Endometrium (tissue), 2 donors: ENCODE measurements at regions not wholly inside any gene's neighbourhood (a gene's known extent, or its start where the extent isn't known, plus 50 kb on each side); places are given as distances from the start of the nearest gene placed in this dataset.
"Not testable (repeated sequence)": the region's sequence is repeated elsewhere in the genome, so short reads cannot be mapped to it uniquely, and the experiment has no call there.

Source experiments
- FAIRE-seq: peaks from 2 replicates; lab custom pipeline; 2012; peaks lifted over from hg19 to GRCh38; lab: Jason Lieb, UNC
- donor health status: control.
- donor health status: control.

DNA sequence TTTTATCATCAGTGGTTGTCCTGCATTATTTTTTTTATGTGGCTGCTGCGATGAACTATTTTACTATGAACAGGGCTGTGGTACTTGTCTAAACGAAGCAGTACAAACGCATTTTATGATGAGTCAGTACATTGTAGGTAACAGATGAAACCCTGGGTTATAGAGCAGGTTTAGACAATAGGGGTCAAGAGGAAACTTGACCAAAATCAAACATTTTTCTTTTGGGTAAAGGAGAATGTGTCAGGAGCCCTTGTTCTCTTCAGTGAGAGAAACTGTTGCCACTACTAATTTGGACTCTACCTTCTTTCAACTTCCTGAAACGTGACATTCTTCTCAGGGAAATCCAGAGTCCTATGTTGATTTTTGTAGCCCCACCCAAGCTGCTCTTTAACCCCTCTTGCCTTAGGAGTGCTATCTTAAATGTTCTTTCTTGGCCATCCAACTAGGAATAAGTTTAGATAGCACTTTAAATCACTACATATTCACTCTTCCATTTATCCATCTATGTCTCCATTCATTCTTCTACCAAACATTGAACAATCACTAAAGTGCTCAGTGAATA is 415.8 kb upstream of the NR3C2 start:
- no peak for FAIRE-seq

DNA sequence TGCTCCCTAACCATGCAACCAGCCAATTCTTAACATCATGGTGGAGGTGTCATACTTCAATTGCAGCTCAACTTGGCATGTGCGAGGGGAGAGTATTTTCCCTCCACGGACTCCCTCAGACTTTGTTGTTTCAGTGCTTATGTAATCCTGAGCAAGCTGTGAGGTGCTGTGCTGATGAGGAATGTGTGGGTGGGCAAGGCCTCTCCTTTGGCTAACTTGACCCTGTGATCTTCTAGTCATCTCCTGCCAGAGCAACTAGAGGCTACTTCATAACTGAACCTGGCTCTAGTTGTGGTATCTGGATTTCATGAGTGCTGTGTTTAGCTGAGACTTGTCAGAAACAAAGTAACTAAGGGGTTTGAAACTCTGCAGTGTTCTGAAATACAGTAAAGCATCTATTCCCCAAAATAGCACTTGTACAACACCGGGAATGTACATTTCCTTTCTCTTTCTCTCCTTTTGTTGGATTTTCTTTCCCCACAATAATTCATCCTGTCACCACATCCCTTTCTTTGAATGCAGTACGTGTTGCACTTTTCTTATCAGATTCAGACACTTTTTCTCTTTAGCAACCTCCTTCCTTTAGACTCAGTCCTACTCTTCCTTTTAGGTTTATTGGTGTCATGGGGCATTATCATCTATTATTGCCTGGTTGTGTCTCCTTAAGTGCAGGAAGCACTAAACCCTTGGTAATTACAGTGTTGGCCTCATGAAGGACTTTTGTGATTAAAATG is 415.2 kb upstream of the NR3C2 start:
- FAIRE-seq = no peak

DNA sequence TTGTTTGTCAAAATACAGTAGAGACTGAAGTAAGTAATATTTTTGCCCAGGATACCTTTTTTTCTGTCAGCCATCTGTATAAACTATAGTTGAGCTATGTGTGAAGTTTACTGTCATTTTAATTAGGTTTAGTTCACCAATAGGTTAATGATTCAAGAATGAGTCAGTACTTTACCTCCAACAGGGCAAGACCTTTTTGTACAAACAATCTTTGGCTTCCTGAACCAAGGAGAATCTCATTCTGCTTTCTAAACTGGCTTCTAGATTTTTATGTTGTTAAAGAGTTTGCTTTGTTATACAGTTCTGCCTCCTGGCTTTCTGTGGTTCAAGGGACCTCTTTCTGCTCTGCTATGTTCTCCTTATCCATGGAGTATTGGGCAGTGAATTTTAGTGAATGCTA is 412.0 kb upstream of the NR3C2 start:
- FAIRE-seq = no peak

DNA sequence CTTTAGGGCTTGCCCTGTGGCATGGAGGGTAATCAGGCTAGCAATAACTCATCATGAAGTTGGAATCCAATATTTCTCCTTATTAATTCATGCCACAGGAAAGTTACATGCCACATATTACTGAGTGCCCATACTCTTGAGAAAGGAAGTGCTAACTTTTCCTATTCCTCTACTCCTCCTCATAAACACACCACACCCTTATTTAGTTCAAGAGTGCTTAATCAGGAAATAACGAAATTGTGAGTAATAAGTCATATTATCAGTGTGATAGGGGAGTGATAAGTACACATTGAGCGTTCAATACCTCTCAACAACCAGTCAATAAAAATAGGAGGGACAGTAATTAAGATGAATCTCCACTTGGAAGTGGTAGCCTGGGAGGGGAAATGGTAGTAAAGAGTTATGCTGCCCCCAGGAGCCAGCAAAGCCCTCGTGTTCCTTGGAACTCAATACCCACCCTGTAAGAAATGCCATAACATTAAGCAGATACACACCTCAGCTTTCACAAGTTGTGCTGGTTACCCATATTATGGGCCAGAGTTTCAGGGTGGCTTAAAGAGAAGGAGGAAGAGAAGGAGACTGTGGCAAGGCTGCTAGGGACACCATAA is 410.0 kb upstream of the NR3C2 start:
- FAIRE-seq = no peak

- FAIRE-seq = no peak
Observed at GRCh38 chr4:148850257-148850995, 408.2 kb upstream of the NR3C2 start.

DNA sequence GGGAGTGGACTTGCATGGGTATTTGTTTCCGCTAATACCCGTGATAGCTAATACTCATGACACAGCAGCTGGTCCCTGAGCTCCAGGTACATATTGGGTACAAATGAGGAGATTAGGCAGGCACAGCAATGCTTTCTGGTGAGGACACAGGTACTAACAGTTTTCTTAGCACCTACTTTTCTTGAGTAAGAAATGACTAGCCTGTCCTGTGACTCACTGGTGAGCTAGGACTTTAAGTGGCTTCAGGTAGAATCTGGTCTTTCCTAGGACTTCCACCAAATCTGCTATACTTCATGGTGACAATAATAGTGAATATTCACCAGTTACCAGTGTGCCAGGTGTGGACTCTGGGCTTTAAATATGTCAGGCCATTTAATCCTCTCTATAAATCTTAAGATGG is 407.4 kb upstream of the NR3C2 start:
- FAIRE-seq = no peak

GRCh38 chr4:148847544-148848255 is 405.5 kb upstream of the NR3C2 start:
- no peak for FAIRE-seq

- no peak for FAIRE-seq
Observed at GRCh38 chr4:148845609-148846008, 403.4 kb upstream of the NR3C2 start.

DNA sequence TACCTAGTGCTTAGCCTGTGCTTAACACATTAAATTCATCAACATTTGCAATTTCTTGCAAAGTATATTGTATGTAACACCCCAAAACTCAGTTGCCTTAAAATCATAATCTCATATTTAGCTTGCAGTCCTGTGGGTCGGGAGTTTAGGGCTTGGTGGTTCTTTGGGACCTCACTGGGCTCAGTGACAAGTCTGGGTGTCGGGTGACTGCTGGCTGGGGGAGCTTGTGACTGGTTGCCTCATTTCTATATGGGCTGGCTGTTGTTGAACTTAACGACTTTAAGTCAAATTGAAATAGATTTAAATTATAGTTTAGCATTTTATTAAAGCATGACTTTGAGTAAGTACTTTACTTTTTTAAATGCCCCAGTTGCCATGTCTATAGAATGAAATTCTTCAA is 401.4 kb upstream of the NR3C2 start:
- no peak for FAIRE-seq

DNA sequence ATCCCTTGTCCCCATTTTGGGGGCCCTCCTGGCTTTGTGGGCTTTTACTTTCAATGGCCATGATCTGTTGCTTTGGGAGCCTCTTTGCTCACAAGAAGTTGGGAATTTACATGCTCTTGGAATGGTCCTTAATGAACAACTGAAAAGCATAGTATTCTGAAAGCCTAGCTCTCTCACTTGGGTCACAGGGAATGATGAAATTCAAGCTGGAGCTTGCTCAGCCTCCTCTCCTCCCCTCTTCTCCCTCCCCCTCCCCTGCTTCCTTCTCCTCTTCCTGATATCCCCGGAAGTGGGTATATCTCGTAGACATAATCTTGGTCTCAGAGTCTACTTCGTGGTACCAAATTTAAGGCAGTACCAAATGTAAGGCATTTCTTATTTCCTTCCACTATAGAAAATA is 400.6 kb upstream of the NR3C2 start:
- no peak for FAIRE-seq

DNA sequence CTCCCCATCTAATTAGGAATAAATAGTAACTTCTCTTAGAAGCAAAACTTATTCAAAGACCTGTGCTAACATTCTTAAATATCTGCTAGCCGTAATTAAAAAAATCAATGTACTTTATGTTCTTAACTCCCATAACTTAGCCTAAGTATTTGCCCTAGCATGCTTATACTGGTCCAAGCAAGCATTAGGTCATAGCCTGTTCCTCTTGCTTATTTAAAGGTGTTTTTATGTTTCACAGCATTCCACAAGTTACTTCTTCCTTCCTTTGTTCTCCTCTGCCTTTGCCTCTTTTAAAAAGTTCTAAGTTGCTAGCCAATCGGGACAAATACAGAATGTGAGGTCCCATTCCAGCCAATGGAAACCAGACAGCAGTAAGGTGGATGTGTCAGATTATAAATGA is 395.4 kb upstream of the NR3C2 start:
- not testable (repeated sequence) for FAIRE-seq

GRCh38 chr4:148834804-148835631 is 392.8 kb upstream of the NR3C2 start:
- FAIRE-seq = peak; percentile 39

DNA sequence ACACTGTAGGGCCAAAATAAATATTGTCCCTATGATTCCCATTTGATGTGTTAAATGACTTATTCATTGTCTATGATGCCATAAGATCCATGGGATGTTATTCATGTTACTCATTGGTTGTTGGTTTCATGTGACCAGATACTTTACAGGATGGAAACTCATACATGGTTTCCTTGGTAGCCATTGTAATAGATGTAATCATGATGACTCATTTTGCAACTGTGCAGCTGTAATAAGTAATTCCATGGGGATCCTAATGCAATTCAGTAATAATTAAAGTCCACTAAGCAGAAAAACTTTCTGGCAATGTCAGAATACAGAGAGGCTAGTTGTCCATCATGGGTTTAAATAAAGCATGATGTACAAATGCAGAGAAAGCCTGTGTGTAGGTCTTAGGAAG is 389.7 kb upstream of the NR3C2 start:
- FAIRE-seq = no peak

DNA sequence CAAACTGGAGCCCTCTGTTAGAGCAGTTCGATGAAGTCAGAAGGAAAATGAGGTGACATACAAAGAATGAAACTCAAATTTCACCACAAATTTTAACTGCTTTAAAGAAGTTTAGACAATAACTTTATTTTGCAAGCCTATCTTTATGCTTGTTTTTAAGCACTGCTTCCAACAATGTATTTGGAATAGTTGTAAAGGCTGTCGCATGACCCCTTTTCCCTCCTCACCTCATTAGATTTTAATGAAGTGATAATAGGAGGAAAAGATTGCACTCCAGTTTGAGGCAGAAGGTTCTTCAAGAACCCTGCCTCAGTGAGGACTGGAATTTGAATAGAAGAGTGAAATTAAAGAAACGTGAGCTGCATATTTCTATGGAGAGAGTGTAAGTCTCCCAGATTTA is 386.1 kb upstream of the NR3C2 start:
- FAIRE-seq = no peak

DNA sequence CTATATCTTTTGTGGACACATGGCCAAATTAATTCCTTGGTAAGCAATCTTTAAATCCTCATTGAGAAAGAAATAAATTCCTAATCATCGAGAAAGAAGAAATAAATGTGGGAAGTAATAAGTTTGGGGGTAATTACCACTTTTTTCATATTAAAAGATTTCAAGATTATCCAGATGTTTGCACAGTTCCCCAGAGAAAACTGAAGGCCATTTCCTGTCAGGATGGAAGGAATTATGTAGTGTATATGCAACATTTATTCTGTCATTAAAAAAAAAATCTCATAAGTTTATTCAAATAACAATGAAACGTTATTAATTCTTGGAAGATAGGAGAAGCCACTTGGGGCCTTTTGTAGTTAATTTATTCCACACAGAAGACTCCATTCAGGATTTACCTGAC is 385.6 kb upstream of the NR3C2 start:
- no peak for FAIRE-seq

DNA sequence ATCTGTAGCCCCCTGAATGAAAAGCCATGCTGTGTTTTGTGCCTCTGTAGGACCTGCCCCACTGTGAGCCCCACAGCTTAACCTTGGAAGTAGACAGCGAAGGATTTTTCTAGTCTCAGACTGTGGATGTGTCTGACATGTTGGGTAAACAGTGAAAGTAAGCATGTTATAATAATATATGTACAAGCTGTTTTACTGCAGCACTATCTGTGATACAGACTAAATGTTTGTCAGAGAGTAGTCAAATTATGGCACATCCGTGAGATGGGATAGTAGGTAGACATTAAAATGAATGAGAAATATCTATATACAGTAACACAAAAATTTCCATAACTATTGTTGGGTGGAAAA is 381.2 kb upstream of the NR3C2 start:
- no peak for FAIRE-seq

GRCh38 chr4:148822572-148823418 is 380.6 kb upstream of the NR3C2 start:
- FAIRE-seq = no peak

DNA sequence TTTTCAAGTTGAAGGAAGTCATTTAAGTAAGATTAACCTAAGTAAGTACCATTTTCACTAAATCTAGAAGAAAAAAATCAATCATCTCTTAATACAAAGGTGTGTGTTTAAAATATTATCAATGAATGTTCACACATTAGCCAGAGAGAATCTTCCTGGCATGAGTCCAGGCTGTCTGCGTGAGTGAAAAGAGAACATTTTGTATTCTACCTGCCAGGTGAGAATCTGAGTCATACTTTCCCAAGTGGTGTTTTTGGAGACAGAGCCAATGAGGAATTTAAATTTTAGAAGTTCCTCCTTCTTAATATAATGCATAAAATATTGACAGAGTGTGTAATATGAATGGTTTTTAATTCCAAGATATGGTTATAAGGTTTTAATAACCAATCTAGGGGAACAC is 371.8 kb upstream of the NR3C2 start:
- no peak for FAIRE-seq

GRCh38 chr4:148813289-148813688 is 371.1 kb upstream of the NR3C2 start:
- no peak for FAIRE-seq

DNA sequence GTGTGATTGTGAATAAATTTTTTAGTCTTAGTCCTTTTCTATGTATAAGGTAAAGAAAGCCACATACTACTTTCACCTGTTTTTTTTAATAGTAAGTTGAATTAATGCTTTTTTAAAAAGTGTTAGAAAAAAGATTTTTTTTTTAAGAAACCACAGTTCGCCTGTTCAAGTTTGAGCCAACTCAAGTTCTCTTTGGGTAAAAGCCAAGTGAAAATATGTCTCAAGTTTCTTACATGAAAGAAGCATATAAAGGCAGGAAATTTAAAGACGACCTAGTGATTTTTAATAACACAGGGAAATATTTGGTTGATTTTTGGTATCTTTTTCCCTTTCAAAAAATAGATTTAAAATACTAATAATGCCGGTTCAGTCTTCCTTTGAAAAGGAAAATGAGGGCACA is 369.9 kb upstream of the NR3C2 start:
- FAIRE-seq = peak; percentile 31

DNA sequence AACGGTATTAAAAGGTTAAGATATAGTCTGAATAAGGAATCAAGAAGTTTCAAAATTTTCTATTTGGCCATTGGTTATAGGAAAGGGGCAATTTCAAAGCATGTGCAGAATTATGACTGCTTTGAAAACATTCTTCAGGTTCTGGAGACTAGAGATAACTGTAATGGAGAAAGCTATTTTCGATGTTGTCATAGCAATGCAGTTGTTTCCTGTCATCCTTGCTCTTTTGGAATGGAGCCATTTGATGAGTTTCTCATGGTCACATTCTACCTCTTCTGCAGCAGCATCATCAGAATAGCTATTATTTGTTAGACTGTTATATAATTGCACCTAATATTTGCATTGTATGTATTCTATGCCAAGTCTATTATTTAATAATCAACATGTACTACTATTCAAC is 368.2 kb upstream of the NR3C2 start:
- no peak for FAIRE-seq
